ENCODE measurements at regions not wholly inside any gene's neighbourhood (a gene's known extent, or its start where the extent isn't known, plus 50 kb on each side); places are given as distances from the start of the nearest gene placed in this dataset.

DNA sequence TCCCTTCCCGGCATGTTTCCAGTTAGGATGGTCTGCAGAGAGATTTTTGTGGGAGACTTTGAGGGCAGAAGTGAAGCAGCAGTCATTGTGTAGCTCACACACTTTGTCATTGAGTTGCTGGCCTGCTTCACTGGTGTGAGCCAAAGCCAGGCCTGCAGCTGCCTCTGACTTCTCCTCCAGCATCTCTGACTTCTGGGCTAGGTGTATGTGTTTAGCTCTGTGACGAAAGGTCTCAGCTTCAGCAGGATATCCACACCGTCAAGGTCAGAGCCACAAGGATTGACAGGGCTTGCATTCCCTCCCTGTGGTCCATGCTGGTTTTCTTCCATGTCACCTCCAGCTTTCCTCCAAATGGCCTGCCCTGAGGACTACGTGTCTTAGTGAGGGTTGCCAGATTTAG lies 57.1 kb upstream of the OSBPL11 start:
- Histone ChIP-seq H4K20me1 (ENCODE audit: control insufficient read depth, insufficient read depth) (no peaks in the 10 kb centered on the region), H3K27me3 (replicated peaks in 1 of 2; ENCODE audit: control insufficient read depth in 2 of 2, insufficient read depth in 2 of 2, low read length in 1 of 2) (no peaks in the 10 kb centered on the region), H3K79me2 (ENCODE audit: control insufficient read depth, insufficient read depth, low read length) (no peaks in the 10 kb centered on the region), H3K4me2 (ENCODE audit: control insufficient read depth, insufficient read depth) (no peak overlapping the region), H2AFZ (ENCODE audit: control insufficient read depth, low read depth, low read length) (no peak overlapping the region), H3K36me3 (ENCODE audit: control insufficient read depth in 2 of 2, insufficient read depth in 2 of 2, low read length in 1 of 2) (no peaks in the 10 kb centered on the region), H3K9ac (ENCODE audit: control insufficient read depth, insufficient read depth, low read length) (no peak overlapping the region), H3K27ac (ENCODE audit: control insufficient read depth, insufficient read depth) (no peak overlapping the region), H3K9me3 (replicated peaks; ENCODE audit: control insufficient read depth, insufficient read depth, low read length) (no peaks in the 10 kb centered on the region), H3K4me1 (ENCODE audit: control insufficient read depth, insufficient read depth, low read length) (no peaks in the 10 kb centered on the region), H3K4me3 (no peak overlapping the region)
- in situ Hi-C loops (cut with MboI) = no loop called here
- 35% methylated on average over 4 of the region's 4 CpGs for WGBS (ENCODE audit: insufficient coverage, insufficient replicate concordance, low lambda C conversion rate, missing lambda C conversion rate)
- CTCF ChIA-PET = interaction anchor here (1.2 kb wide), 1 partner anchor 67 kb away, joined by 3 read pairs; no protein-coding TSS in a partner anchor
- DNase-seq (ENCODE audit: low read depth, low spot score) (no peak), FAIRE-seq (no peak), ATAC-seq (no peak)
- POLR2A ChIA-PET = no interaction called here
- TF ChIP-seq CEBPB (IDR thresholded peaks at IDR 0.05; ENCODE audit: borderline replicate concordance in 1 of 2, low read depth in 2 of 2, low read length in 2 of 2) (no peak), KLF5 (IDR thresholded peaks at IDR 0.05; ENCODE audit: partially characterized antibody) (no peak), SRF (IDR thresholded peaks at IDR 0.05; ENCODE audit: low read depth in 2 of 2, low read length in 2 of 2) (no peak), ZBED1 (IDR thresholded peaks at IDR 0.05; ENCODE audit: borderline replicate concordance) (no peak), RFX5 (IDR thresholded peaks at IDR 0.05; ENCODE audit: low read depth, low read length) (no peak), YBX1 (IDR thresholded peaks at IDR 0.05) (no peak), KAT2A (conservative IDR thresholded peaks at IDR 0.05; ENCODE audit: control insufficient read depth, low read depth, low read length) (no peak), MEF2B (IDR thresholded peaks at IDR 0.05; ENCODE audit: partially characterized antibody, poor library complexity, severe bottlenecking) (no peak)
- TF ChIP-seq, protein P1, sequence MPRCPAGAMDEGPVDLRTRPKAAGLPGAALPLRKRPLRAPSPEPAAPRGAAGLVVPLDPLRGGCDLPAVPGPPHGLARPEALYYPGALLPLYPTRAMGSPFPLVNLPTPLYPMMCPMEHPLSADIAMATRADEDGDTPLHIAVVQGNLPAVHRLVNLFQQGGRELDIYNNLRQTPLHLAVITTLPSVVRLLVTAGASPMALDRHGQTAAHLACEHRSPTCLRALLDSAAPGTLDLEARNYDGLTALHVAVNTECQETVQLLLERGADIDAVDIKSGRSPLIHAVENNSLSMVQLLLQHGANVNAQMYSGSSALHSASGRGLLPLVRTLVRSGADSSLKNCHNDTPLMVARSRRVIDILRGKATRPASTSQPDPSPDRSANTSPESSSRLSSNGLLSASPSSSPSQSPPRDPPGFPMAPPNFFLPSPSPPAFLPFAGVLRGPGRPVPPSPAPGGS (IDR thresholded peaks at IDR 0.05; ENCODE audit: borderline replicate concordance, insufficient read depth, low read depth, low read length, poor library complexity, severe bottlenecking) = no peak
- TF ChIP-seq, protein P2, sequence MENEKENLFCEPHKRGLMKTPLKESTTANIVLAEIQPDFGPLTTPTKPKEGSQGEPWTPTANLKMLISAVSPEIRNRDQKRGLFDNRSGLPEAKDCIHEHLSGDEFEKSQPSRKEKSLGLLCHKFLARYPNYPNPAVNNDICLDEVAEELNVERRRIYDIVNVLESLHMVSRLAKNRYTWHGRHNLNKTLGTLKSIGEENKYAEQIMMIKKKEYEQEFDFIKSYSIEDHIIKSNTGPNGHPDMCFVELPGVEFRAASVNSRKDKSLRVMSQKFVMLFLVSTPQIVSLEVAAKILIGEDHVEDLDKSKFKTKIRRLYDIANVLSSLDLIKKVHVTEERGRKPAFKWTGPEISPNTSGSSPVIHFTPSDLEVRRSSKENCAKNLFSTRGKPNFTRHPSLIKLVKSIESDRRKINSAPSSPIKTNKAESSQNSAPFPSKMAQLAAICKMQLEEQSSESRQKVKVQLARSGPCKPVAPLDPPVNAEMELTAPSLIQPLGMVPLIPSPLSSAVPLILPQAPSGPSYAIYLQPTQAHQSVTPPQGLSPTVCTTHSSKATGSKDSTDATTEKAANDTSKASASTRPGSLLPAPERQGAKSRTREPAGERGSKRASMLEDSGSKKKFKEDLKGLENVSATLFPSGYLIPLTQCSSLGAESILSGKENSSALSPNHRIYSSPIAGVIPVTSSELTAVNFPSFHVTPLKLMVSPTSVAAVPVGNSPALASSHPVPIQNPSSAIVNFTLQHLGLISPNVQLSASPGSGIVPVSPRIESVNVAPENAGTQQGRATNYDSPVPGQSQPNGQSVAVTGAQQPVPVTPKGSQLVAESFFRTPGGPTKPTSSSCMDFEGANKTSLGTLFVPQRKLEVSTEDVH (IDR thresholded peaks at IDR 0.05; ENCODE audit: low read depth, partially characterized antibody) = no peak
- RAD21 ChIA-PET (ENCODE audit: unreplicated experiment) = no interaction called here
- SMC1A ChIA-PET (ENCODE audit: uncharacterized antibody, unreplicated experiment) = no interaction called here
- no TSS peak for BruUV-seq (replicated peaks)
- intact Hi-C loops (cut with micrococcal nuclease; ENCODE audit: unreplicated experiment) = no loop called here

Data from GM12878 (cell line).